Stimulated activated naive CD8-positive, alpha-beta T cell treated with anti-CD3 and anti-CD28 coated beads, Interleukin-15, amount 100 ng/mL, for 72 hours (primary cell): ENCODE measurements at regions not wholly inside any gene's neighbourhood (a gene's known extent, or its start where the extent isn't known, plus 50 kb on each side); places are given as distances from the start of the nearest gene placed in this dataset.

Source experiments
- ATAC-seq: fragments of 150-1000 bp; cut with Tn5 transposase; 2 replicates; pipeline ENCODE4 v1.10.0; 2021; ENCODE audit warnings: mild to moderate bottlenecking, moderate library complexity
- DNase-seq, 2 donors: peaks; one replicate each; pipeline ENCODE4 v3.0.0; 2021 to 2022
- H3K27ac Mint-ChIP-seq, 2 donors: one replicate each; pipeline ENCODE4 v1.8.0; 2022; ENCODE audit warnings: mild to moderate bottlenecking in 2 of 2, mixed read lengths in 2 of 2, moderate library complexity in 2 of 2
- H3K27me3 Mint-ChIP-seq: one replicate; pipeline ENCODE4 v1.8.0; 2022; ENCODE audit warnings: mixed read lengths
- H3K4me1 Mint-ChIP-seq: one replicate; pipeline ENCODE4 v1.8.0; 2022; ENCODE audit warnings: mild to moderate bottlenecking, mixed read lengths
- H3K4me3 Mint-ChIP-seq, 2 donors: one replicate each; pipeline ENCODE4 v1.8.0; 2022; ENCODE audit warnings: mild to moderate bottlenecking in 2 of 2, mixed read lengths in 2 of 2, moderate library complexity in 1 of 2
- H3K9me3 Mint-ChIP-seq, 2 donors: one replicate each; pipeline ENCODE4 v1.8.0; 2022; ENCODE audit warnings: mixed read lengths in 2 of 2

GRCh38 chr18:45447355-45448265, 167.7 kb upstream of the SLC14A2 start:
- DNase-seq (no peak), ATAC-seq (no peak)
- Mint-ChIP-seq H3K27ac (no peak overlapping the region), H3K4me3 (no peak overlapping the region), H3K4me1 (no peaks in the 10 kb centered on the region), H3K27me3 (no peaks in the 10 kb centered on the region), H3K9me3 (peaks cover 0 to 5% of the 10 kb centered on the region in 2 donors)

- Mint-ChIP-seq H3K4me3 (no peak overlapping the region), H3K9me3 (peaks cover 0 to 5% of the 10 kb centered on the region in 2 donors), H3K4me1 (no peaks in the 10 kb centered on the region), H3K27ac (no peak overlapping the region), H3K27me3 (no peaks in the 10 kb centered on the region)
- no peak for ATAC-seq
- DNase-seq, result no peak
Measured at GRCh38 chr18:45448871-45449270, 166.4 kb upstream of the SLC14A2 start.

GRCh38 chr18:45449418-45450227, 165.7 kb upstream of the SLC14A2 start:
- Mint-ChIP-seq H3K27me3 (no peaks in the 10 kb centered on the region), H3K9me3 (peaks cover 0 to under 1% of the 10 kb centered on the region in 2 donors), H3K4me1 (no peaks in the 10 kb centered on the region), H3K4me3 (no peak overlapping the region), H3K27ac (no peak overlapping the region)
- DNase-seq, result no peak
- ATAC-seq, result no peak

- no peaks in the 10 kb centered on the region for H3K4me1 Mint-ChIP-seq
- ATAC-seq (no peak), DNase-seq (no peak)
- H3K9me3 Mint-ChIP-seq, result no peaks in the 10 kb centered on the region
- H3K27me3 Mint-ChIP-seq, result peaks cover 7% of the 10 kb centered on the region
- no peak overlapping the region for H3K27ac Mint-ChIP-seq
- no peak overlapping the region for H3K4me3 Mint-ChIP-seq
Measured at GRCh38 chr18:45456090-45457021, 158.9 kb upstream of the SLC14A2 start.

- Mint-ChIP-seq H3K27me3 (peaks cover 7% of the 10 kb centered on the region), H3K9me3 (no peaks in the 10 kb centered on the region), H3K4me3 (no peak overlapping the region), H3K4me1 (no peaks in the 10 kb centered on the region), H3K27ac (no peak overlapping the region)
- ATAC-seq, result no peak
- DNase-seq, result no peak
Measured at GRCh38 chr18:45458033-45458432, 157.2 kb upstream of the SLC14A2 start.

GRCh38 chr18:45462179-45462578, 153.1 kb upstream of the SLC14A2 start:
- no peaks in the 10 kb centered on the region for H3K4me1 Mint-ChIP-seq
- H3K27me3 Mint-ChIP-seq, result peaks cover 23% of the 10 kb centered on the region
- H3K27ac Mint-ChIP-seq, result no peak overlapping the region
- DNase-seq (no peak), ATAC-seq (no peak)
- H3K9me3 Mint-ChIP-seq, result no peaks in the 10 kb centered on the region
- H3K4me3 Mint-ChIP-seq, result no peak overlapping the region

- no peaks in the 10 kb centered on the region for H3K4me1 Mint-ChIP-seq
- no peak overlapping the region for H3K27ac Mint-ChIP-seq
- H3K4me3 Mint-ChIP-seq, result no peak overlapping the region
- DNase-seq (no peak), ATAC-seq (no peak)
- H3K9me3 Mint-ChIP-seq, result no peaks in the 10 kb centered on the region
- peaks cover 16% of the 10 kb centered on the region for H3K27me3 Mint-ChIP-seq
Measured at GRCh38 chr18:45463451-45463850, 151.8 kb upstream of the SLC14A2 start.

GRCh38 chr18:45464619-45465018, 150.7 kb upstream of the SLC14A2 start:
- H3K9me3 Mint-ChIP-seq, result no peaks in the 10 kb centered on the region
- ATAC-seq (no peak), DNase-seq (no peak)
- peaks cover 16% of the 10 kb centered on the region for H3K27me3 Mint-ChIP-seq
- no peak overlapping the region for H3K4me3 Mint-ChIP-seq
- H3K4me1 Mint-ChIP-seq, result no peaks in the 10 kb centered on the region
- no peak overlapping the region for H3K27ac Mint-ChIP-seq

- H3K4me3 Mint-ChIP-seq, result no peak overlapping the region
Measured at GRCh38 chr18:45467293-45467692, 148.0 kb upstream of the SLC14A2 start.

GRCh38 chr18:45467945-45468344, 147.3 kb upstream of the SLC14A2 start:
- ATAC-seq (no peak), DNase-seq (no peak)
- Mint-ChIP-seq H3K9me3 (no peaks in the 10 kb centered on the region), H3K27ac (no peak overlapping the region), H3K4me1 (no peaks in the 10 kb centered on the region), H3K27me3 (peaks cover 16% of the 10 kb centered on the region), H3K4me3 (no peak overlapping the region)

More at GRCh38 chr18:45467293-45467692, 148.0 kb upstream of the SLC14A2 start:
- H3K4me1 Mint-ChIP-seq, result no peaks in the 10 kb centered on the region
- DNase-seq (no peak), ATAC-seq (peak; percentile 7)
- peaks cover 16% of the 10 kb centered on the region for H3K27me3 Mint-ChIP-seq
- no peak overlapping the region for H3K27ac Mint-ChIP-seq
- H3K9me3 Mint-ChIP-seq, result no peaks in the 10 kb centered on the region

GRCh38 chr18:45478889-45479288, 136.4 kb upstream of the SLC14A2 start:
- Mint-ChIP-seq H3K4me1 (no peaks in the 10 kb centered on the region), H3K27me3 (peaks cover 7% of the 10 kb centered on the region), H3K9me3 (peaks cover 0 to 7% of the 10 kb centered on the region in 2 donors), H3K4me3 (no peak overlapping the region), H3K27ac (no peak overlapping the region)
- ATAC-seq (no peak), DNase-seq (no peak)

GRCh38 chr18:45480219-45481015, 134.9 kb upstream of the SLC14A2 start:
- H3K27me3 Mint-ChIP-seq, result peaks cover 6% of the 10 kb centered on the region
- no peaks in the 10 kb centered on the region for H3K9me3 Mint-ChIP-seq
- ATAC-seq (no peak), DNase-seq (no peak)
- H3K4me3 Mint-ChIP-seq, result no peak overlapping the region
- H3K4me1 Mint-ChIP-seq, result no peaks in the 10 kb centered on the region
- H3K27ac Mint-ChIP-seq, result no peak overlapping the region

- no peak overlapping the region for H3K27ac Mint-ChIP-seq
- DNase-seq, result no peak
- ATAC-seq, result no peak
- H3K9me3 Mint-ChIP-seq, result no peaks in the 10 kb centered on the region
- no peak overlapping the region for H3K4me3 Mint-ChIP-seq
- no peaks in the 10 kb centered on the region for H3K27me3 Mint-ChIP-seq
- H3K4me1 Mint-ChIP-seq, result no peaks in the 10 kb centered on the region
Measured at GRCh38 chr18:45481821-45482220, 133.5 kb upstream of the SLC14A2 start.

- no peak for DNase-seq
- Mint-ChIP-seq H3K4me3 (no peak overlapping the region), H3K27me3 (no peaks in the 10 kb centered on the region), H3K4me1 (no peaks in the 10 kb centered on the region), H3K9me3 (no peaks in the 10 kb centered on the region), H3K27ac (no peak overlapping the region)
- no peak for ATAC-seq
Measured at GRCh38 chr18:45482286-45482685, 133.0 kb upstream of the SLC14A2 start.
